GM12872 (cell line): ENCODE measurements at regions not wholly inside any gene's neighbourhood (a gene's known extent, or its start where the extent isn't known, plus 50 kb on each side); places are given as distances from the start of the nearest gene placed in this dataset.

Experiments
- CTCF ChIP-seq: IDR thresholded peaks from 3 replicates; pipeline ENCODE4 v1.5.1; 2011; ENCODE audit warnings: low read depth, mild to moderate bottlenecking, low read length, moderate library complexity; ENCODE audit not compliant: insufficient read depth

GRCh38 chr7:24127930-24128329 is 156.1 kb upstream of the NPY start:
- no peak for TF ChIP-seq CTCF

GRCh38 chr7:24129597-24129996 is 154.4 kb upstream of the NPY start:
- TF ChIP-seq CTCF: no peak

GRCh38 chr7:24130631-24131030 is 153.4 kb upstream of the NPY start:
- TF ChIP-seq CTCF: no peak

- no peak for TF ChIP-seq CTCF
Measured at GRCh38 chr7:24133691-24134090, 150.3 kb upstream of the NPY start.

GRCh38 chr7:24134535-24134934 is 149.5 kb upstream of the NPY start:
- no peak for TF ChIP-seq CTCF

GRCh38 chr7:24135003-24135817 is 148.8 kb upstream of the NPY start:
- no peak for TF ChIP-seq CTCF

GRCh38 chr7:24137338-24137737 is 146.7 kb upstream of the NPY start:
- TF ChIP-seq CTCF: no peak
